HS-27A (cell line): ENCODE measurements at regions not wholly inside any gene's neighbourhood (a gene's known extent, or its start where the extent isn't known, plus 50 kb on each side); places are given as distances from the start of the nearest gene placed in this dataset.

Experiments
- DNase-seq: peaks from one replicate; pipeline ENCODE4 v3.0.0-alpha.2; 2012; ENCODE audit warnings: low read depth, missing footprints

- DNase-seq: peak; percentile 51
Observed at GRCh38 chr5:98454904-98455303, 318.6 kb upstream of the RGMB start.

GRCh38 chr5:98455665-98456064, 317.8 kb upstream of the RGMB start:
- DNase-seq: no peak

DNA sequence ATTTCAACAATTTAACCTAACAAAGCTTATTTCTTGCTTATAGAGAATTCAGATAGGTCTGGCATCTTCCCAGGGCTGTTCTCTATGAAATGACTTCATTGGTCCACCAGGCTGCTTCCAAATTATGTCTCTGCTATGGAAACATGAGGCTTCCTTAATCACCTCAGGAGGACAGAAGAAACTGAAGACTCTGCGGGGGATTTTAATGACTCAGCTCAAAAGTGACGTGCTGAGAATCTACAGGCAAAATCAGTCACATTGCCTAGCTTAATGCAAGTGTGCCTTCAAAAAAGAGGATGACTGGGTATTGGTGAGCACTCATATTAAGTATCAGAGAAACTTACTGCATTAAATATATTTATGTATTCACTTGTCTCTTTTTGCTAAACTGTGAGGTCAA, 315.5 kb upstream of the RGMB start:
- no peak for DNase-seq

DNA sequence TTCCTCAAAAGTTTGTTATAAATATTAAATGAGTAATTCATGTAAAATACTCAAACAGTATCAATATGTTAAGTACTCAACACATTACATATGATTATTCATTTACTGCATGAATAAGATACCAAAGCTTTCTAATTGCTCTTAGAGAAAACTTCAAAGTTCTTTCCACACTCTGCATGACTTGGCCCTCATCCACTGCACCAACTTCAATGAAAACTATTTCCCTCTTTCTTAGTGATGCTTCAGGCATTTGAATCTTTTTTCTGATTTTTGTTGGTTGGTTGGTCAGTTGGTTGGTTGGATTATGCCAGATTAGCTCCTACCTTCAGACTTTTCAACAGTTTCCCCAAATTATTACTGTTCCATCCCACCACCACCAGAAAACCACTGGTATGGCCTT, 314.7 kb upstream of the RGMB start:
- no peak for DNase-seq

- no peak for DNase-seq
Observed at GRCh38 chr5:98460536-98460935, 312.9 kb upstream of the RGMB start.

- no peak for DNase-seq
Observed at GRCh38 chr5:98461485-98461884, 312.0 kb upstream of the RGMB start.

DNA sequence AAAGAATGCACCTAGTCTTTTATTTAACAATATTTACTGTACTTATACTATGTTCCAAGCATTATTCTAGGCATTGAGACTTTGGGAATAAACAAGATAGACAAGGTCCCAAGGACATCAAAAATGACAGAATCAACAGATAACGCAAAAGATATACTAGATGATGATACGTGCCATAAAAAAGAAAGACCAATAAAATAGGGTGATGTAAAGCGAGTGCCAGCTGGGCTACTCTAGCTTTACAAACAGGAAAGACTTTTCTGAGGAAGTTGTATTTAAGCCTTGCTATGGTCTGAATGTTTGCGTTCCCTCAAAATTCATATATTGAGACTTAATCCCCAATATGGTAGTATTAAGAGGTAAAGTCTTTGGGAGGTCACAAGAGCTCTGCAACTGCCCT, 310.2 kb upstream of the RGMB start:
- no peak for DNase-seq

DNA sequence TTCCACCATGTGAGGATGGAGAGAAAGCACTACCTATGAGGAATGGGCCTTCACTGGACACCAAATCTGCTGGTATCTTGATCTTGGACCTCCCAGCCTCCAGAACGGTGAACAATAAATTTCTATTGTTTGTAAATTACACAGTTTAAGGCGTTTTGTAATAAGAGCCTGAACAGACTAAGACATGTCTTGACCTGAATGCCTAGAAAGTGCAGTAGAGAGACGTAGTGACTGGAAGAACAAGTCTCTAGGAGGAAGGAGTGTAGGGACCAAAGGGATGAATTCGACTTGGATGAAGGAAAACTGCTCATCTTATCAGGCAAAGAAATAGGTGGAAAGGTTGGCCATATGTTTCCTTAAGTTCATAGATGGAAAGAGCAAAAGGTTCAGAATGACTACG, 309.8 kb upstream of the RGMB start:
- DNase-seq: no peak

- DNase-seq: no peak
Observed at GRCh38 chr5:98464737-98465330, 308.6 kb upstream of the RGMB start.

GRCh38 chr5:98468188-98468869, 305.1 kb upstream of the RGMB start:
- peak; percentile 54 for DNase-seq

DNA sequence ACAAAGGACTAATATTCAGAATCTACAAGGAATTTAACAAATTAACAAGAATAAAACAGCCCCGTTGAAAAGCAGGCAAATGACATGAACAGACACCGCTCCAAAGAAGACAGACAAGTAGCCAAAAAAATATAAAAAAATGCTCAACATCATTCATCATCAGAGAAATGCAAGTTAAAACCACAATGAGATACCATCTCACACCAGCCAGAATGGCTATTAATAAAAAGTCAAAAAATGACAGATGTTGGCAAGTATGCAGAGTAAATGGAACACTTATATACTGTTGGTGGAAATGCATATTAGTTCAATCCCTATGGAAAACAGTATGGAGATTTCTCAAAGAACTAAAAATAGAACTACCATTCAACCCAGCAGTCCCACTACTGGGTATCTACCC, 302.7 kb upstream of the RGMB start:
- peak; percentile 4 for DNase-seq

DNA sequence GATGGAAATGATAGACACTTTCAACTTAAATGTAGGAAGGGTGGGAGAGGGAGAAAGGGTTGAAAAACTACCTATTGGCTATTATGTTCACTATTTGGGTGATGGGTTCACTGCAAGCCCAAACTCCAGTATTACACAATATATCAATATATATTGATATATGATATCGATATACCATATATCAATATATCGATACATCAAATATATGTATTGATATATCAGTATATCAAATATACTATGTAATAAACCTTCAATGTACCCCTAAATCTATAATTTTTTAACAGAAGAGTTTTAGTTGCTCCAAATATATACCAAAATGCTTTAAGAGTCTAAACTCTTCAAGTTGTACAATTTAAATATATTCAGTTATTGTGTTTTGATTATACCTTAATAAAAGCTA, 302.0 kb upstream of the RGMB start:
- DNase-seq: no peak

GRCh38 chr5:98474216-98474615, 299.2 kb upstream of the RGMB start:
- DNase-seq: no peak

- DNase-seq: no peak
Observed at GRCh38 chr5:98474782-98475181, 298.7 kb upstream of the RGMB start.

GRCh38 chr5:98482321-98483300, 290.9 kb upstream of the RGMB start:
- DNase-seq: no peak

DNA sequence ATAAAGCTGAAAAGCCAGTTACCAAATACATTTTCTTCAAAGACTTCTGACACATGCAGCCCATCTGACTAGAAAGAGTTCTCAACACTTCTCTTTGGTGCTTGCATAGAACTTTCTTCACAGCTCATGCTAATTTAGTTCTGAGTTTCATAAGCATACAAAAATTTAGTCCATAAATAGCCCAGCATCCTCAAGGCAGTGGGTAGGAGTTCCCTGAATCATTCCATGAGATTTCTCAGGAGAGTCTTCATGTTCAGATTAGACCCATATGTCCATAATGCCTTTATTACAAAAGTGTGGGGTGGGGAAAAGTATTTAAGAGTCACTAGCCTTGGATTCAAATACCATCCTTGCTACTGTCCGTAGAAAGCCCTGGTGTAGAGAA, 290.2 kb upstream of the RGMB start:
- DNase-seq: no peak

DNA sequence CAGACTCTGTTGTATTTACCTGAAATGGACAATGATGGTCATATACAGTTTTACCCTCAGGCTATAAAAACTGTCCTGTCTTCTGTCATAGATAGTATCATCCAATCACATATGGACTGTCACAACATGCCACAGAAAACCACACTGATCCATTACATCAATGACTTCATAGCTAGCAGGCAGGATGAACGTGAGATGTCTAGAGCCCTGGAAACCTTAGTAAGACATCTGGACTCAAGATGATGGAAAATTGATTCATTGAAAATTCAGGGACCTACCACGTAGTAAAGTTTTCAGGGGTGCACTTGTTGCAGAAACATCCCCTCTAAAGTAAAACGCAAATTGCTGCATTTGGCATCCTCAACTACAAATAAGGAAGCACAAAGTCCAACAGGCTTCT, 284.4 kb upstream of the RGMB start:
- DNase-seq: no peak

GRCh38 chr5:98490348-98490747, 283.1 kb upstream of the RGMB start:
- DNase-seq: no peak

DNA sequence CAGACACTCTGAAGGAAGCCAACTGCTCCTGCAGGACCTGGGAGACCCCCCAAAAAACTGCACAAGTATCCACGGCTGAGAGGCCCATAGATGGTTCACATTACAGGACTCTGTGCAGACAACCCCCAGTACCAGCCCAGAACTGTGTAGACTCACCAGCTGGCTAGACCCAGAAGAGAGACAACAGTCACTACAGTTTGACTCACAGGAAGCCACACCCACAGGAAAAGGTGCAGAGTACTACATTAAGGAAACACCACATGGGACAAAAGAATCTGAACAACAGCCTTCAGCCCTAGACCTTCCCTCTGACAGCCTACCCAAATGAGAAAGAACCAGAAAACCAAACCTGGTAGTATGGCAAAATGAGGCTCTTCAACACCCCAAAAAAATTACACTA, 281.2 kb upstream of the RGMB start:
- no peak for DNase-seq

DNA sequence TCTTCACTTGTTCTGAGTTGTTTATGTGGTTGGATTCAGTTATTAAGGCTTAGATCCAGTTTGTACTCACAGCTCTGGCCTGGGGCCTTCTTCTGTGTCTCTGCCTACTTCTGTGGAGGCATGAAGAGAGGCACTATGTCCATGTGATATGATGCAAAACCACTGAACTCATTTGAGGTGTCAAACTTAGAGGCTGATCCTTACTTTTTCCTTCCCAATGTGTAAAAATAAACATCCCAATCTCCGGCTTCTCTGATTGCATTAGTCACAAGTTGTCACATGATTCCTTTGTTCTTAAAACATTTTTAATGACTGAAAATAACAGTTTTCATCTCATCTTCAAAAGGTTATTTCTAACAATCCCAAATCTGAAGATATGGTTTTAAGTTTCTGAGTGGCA, 276.0 kb upstream of the RGMB start:
- DNase-seq: no peak

GRCh38 chr5:98498028-98498427, 275.4 kb upstream of the RGMB start:
- no peak for DNase-seq

- DNase-seq: no peak
Observed at GRCh38 chr5:98499892-98500291, 273.6 kb upstream of the RGMB start.

DNA sequence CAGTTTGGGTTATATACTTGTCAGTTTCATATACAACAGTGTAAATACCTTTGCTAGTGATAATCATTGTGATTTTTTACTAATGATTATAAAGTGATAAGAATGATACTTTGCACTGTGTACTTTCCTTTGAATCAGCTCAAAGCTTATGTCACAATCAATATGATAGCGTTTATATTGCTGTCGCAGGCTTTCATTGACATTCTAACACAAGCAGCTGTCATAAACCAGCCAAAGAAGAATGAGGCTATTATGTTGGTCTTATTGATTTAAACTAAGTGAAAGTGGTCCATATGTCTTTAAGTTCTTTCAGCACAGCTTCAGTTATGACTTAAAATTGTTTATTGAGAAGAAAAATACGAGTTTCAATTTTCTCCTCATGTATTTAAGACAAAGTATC, 272.7 kb upstream of the RGMB start:
- DNase-seq: no peak
